WERI-Rb-1 (cell line): ENCODE measurements at regions not wholly inside any gene's neighbourhood (a gene's known extent, or its start where the extent isn't known, plus 50 kb on each side); places are given as distances from the start of the nearest gene placed in this dataset.

Source experiments
- DNase-seq: peaks from one replicate; pipeline ENCODE4 v3.0.0-alpha.2; 2020
- H3K27ac ChIP-seq: fragments of 250-450 bp; sonication (Bioruptor Pico); 2 replicates; pipeline ENCODE4 v1.5.1; 2020; ENCODE audit warnings: mild to moderate bottlenecking, moderate library complexity
- H3K27me3 ChIP-seq: fragments of 250-450 bp; sonication (Bioruptor Pico); 2 replicates; pipeline ENCODE4 v1.5.1; 2021; ENCODE audit warnings: mild to moderate bottlenecking, low read depth, moderate library complexity; ENCODE audit not compliant: insufficient read depth, severe bottlenecking
- H3K36me3 ChIP-seq: fragments of 250-450 bp; sonication (Bioruptor Pico); 2 replicates; pipeline ENCODE4 v1.5.1; 2020; ENCODE audit warnings: mild to moderate bottlenecking, moderate library complexity
- H3K4me3 ChIP-seq: 2 replicates; pipeline ENCODE4 v1.5.1; 2011; ENCODE audit warnings: low read depth, mild to moderate bottlenecking, control low read depth, low read length
- H3K9me3 ChIP-seq: fragments of 250-450 bp; sonication (Bioruptor Pico); 2 replicates; pipeline ENCODE4 v1.5.1; 2021; ENCODE audit warnings: mild to moderate bottlenecking, moderate library complexity; ENCODE audit not compliant: severe bottlenecking
- TF ChIP-seq, protein P1 (sequence below): IDR thresholded peaks from 2 replicates; pipeline ENCODE4 v1.5.1; 2011; ENCODE audit warnings: low read depth, mild to moderate bottlenecking, control low read depth, inconsistent platforms, low read length

DNA sequence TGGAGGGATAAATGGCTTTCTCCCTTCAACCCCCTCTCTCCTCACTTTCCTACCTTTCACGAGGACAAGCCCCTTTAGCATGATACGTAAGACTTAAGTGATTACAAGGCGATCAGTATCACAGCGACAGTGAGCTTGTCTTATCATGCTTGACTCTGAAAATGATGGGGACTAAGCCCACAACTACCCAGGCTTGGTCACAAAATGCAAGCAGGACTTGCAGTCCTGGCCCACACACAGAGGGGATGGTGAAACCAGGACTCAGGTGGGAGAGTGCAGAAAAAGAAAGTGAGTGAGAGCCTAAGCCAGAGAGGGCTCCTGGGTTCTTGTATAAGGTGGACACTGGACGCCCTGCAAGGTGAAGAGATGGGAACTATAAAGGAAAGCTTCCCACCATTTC lies 95.7 kb upstream of the ARL4C start:
- H3K9me3 ChIP-seq = no peaks in the 10 kb centered on the region
- H3K4me3 ChIP-seq = no peak overlapping the region
- TF ChIP-seq, protein P1, sequence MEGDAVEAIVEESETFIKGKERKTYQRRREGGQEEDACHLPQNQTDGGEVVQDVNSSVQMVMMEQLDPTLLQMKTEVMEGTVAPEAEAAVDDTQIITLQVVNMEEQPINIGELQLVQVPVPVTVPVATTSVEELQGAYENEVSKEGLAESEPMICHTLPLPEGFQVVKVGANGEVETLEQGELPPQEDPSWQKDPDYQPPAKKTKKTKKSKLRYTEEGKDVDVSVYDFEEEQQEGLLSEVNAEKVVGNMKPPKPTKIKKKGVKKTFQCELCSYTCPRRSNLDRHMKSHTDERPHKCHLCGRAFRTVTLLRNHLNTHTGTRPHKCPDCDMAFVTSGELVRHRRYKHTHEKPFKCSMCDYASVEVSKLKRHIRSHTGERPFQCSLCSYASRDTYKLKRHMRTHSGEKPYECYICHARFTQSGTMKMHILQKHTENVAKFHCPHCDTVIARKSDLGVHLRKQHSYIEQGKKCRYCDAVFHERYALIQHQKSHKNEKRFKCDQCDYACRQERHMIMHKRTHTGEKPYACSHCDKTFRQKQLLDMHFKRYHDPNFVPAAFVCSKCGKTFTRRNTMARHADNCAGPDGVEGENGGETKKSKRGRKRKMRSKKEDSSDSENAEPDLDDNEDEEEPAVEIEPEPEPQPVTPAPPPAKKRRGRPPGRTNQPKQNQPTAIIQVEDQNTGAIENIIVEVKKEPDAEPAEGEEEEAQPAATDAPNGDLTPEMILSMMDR = no peak
- H3K27me3 ChIP-seq = no peaks in the 10 kb centered on the region
- DNase-seq = no peak
- H3K27ac ChIP-seq = no peak overlapping the region
- H3K36me3 ChIP-seq = no peaks in the 10 kb centered on the region

DNA sequence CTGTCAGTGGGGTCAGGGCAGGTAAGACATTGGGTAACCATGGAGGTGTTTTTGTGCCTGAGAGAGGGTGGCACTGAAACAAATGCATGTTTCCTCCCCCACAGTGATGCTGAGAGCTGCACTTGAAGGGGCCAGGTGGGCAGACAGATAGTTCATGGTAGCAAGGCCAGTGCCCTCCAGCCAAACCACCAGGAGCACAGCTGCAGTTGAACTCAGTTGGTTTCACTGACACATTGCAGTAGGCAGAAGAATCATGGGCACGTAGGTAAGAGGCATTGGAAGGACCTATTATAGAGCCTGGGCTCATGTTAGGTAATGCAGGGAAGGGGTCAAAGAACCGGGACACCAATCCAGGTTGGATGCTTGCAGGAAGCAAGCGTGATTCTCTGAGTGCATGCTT lies 93.2 kb upstream of the ARL4C start:
- TF ChIP-seq, protein P1 = no peak
- Histone ChIP-seq H3K27me3 (no peaks in the 10 kb centered on the region), H3K27ac (no peak overlapping the region), H3K36me3 (no peaks in the 10 kb centered on the region), H3K9me3 (no peaks in the 10 kb centered on the region), H3K4me3 (no peak overlapping the region)
- no peak for DNase-seq

DNA sequence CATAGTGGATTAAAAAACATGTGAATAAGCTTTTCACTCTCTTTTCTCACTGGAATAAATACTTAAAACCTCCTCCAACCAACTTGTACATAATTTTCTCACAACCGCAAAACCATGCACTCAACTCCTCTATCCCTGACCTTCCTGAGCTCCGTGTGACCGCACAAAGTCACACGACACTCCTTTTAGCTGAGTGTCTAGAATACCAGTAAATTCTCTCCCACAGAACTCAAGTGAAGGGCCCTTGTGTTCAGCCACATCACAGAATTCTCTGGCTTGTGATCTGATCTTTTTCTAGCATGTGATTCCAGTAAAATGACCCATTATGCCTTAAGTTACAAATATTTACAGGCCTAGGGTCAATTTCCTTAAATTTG lies 91.2 kb upstream of the ARL4C start:
- no peak overlapping the region for H3K27ac ChIP-seq
- H3K9me3 ChIP-seq = no peaks in the 10 kb centered on the region
- no peaks in the 10 kb centered on the region for H3K27me3 ChIP-seq
- TF ChIP-seq, protein P1 = no peak
- no peaks in the 10 kb centered on the region for H3K36me3 ChIP-seq
- H3K4me3 ChIP-seq = no peak overlapping the region
- DNase-seq = no peak

DNA sequence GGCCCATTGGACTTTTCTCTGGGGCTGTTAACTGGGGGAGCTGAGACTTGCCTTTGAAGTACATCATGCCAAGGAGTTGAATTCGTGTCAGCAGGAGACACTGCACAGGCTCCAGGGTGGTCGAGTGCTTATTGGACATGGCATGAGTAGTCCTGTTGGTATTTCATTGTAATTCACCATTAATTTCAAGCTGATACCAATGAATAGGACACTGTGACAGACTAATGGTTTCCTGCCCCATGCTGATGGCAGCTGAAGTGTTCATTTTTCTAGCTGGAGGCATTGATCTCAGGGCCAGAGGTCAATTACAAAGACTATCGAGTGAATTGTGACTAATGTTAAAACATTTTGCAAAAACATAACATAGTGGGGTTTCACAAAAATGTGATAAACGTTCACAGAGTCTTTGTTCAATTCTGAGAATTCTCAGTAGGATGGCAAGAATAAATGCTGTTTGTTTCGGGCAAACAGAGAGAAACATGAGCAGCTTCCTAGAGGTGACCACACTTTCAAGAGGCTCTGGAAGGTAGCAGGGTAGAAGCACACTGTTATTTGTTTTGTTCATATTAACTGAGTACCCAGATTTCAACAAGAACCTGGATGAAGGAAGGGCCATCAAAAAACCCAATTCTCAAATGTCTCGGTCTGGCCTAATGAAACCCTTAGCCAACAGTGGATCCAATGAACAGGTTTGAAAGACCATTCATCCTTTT lies 90.6 kb upstream of the ARL4C start:
- H3K36me3 ChIP-seq = no peaks in the 10 kb centered on the region
- H3K4me3 ChIP-seq = no peak overlapping the region
- H3K27ac ChIP-seq = no peak overlapping the region
- DNase-seq = no peak
- H3K27me3 ChIP-seq = no peaks in the 10 kb centered on the region
- H3K9me3 ChIP-seq = no peaks in the 10 kb centered on the region
- TF ChIP-seq, protein P1 = no peak

DNA sequence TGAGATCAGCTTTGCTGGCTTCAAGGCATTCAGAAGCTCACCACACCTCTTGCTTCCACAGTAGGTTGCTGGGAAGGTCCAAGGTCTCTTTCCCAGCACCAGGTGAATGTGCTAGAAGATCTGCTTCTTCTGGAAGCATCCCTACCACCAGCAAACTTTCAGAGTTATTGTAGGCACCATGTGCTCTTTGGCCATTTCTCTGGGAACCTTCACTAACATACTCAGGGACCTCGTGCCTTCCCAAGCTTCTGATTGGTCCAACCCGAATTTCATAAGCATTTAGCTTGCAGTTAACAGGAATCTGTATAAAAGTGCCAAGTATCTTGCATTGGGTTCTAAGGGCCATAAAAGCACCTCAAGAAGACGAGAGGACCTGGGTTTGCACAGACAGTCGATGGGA lies 86.5 kb upstream of the ARL4C start:
- H3K27me3 ChIP-seq = no peaks in the 10 kb centered on the region
- TF ChIP-seq, protein P1 = no peak
- no peak overlapping the region for H3K4me3 ChIP-seq
- H3K36me3 ChIP-seq = no peaks in the 10 kb centered on the region
- no peak for DNase-seq
- H3K9me3 ChIP-seq = no peaks in the 10 kb centered on the region
- H3K27ac ChIP-seq = no peak overlapping the region

DNA sequence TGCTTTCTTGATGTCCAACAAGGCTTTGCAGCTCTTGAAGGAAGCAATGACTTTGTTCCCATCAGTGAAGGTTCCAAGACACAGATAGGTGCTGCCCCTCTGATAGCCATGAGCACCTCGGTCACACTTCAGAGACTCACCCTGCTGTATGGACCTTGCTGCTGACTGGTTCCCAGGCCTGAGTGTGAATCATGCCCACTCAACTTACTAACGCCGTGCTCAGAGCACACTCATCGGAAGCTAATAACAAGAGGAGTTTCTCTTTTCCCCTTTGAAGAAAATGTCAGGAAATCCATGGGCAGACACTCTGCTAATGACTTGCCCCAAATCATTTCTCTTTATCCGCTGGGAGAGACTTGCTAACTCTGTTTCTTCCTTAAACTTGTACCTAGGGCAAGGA lies 83.8 kb upstream of the ARL4C start:
- no peaks in the 10 kb centered on the region for H3K27me3 ChIP-seq
- H3K36me3 ChIP-seq = no peaks in the 10 kb centered on the region
- TF ChIP-seq, protein P1 = no peak
- DNase-seq = no peak
- H3K27ac ChIP-seq = peak overlapping the region; percentile 92
- H3K9me3 ChIP-seq = no peaks in the 10 kb centered on the region
- H3K4me3 ChIP-seq = no peak overlapping the region
